ENCODE measurements at regions not wholly inside any gene's neighbourhood (a gene's known extent, or its start where the extent isn't known, plus 50 kb on each side); places are given as distances from the start of the nearest gene placed in this dataset.

DNA sequence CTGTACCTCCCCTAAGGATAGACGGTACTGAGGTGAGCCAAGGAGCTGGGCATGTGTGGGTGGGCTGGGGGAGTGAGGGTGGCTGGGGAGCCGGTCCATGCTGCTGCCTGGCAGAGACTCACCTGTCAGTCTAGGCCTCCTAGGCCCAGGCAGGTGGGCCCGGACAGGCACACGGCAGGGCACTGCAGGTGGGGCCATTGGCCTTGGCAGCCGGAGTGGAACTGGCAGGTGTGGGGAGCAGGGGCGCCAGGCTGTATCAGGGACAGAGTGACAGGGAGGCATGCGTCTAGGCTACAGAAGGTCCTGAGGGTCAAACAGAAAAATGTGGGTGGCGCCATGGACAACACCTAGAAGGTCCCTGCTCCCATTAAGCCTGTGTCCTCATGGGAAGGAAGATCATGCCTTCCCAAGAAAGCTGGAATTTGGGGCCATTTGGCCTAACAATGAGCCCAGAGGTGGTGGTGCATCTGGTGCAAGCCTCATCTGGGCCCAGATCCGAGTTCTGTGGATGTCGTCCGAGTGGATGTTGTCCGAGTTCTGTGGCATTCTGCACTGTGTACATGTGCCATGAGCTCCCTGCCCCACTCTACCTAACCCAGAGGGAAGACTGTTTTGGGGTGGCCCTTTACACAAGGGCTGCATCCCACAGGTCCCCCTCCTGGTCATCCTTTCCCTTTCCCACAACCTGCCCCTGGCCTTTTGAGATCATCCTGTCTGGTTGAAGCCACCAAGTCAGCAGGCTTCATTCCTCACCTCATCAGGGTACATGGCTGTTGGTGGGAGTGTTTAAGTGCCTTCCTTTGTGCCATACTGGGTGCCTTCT, 249.7 kb downstream of the GLI2 start:
- no peak for DNase-seq

DNA sequence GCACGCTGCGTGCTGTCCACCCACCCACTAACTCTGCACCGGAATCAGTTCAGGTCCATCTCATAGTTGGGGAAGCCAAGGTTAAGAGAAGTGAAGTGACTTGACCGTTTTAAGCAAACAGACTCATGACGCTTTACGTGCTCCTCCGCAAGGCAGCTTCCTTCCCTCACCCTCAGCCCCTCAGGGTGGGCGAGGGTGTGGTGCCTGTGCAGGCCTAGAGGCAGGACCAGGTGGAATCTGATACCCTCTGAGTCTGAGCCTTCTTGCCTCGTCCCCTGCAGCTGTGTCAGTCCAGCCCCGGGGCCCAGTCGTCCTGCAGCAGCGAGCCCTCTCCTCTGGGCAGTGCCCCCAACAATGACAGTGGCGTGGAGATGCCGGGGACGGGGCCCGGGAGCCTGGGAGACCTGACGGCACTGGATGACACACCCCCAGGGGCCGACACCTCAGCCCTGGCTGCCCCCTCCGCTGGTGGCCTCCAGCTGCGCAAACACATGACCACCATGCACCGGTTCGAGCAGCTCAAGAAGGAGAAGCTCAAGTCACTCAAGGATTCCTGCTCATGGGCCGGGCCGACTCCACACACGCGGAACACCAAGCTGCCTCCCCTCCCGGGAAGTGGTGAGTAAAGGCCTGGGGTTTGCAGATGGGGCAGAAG, 250.5 kb downstream of the GLI2 start:
- no peak for DNase-seq

DNA sequence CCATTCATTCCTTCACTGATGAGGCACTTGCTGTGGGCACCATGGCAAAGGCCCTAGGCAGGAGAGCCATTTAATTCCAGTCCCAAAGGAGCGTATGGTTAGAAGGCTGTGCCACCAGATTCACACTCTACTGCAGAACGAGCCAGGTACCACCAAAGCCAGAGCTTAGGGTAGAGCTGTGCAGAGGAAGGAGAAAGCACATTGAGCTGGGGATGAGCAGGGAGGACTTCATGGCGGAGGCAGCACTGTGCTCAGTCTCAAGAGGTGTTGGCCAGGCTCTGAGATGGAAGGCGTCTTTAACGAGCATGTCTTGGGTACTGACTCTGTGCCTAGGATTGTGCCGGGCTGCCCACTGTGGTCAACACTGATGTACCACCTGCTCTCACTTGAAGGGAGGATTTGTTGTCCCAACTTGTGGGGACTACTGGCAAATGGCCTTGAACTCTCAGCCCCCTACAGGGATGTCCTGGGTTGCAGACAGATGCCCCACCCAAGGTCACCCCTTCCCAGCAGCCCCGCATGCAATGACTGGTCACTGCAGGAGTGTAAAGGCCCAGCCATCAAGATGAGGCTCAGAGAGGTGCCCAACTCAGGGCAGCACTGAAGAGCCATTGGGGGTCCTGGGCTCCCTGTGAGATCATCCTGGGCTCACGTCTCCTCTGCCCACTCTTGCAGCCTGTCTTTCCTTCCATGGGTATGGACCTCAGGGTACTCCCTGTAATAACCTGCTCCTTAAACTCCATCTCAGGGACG, 251.4 kb downstream of the GLI2 start:
- no peak for DNase-seq

DNA sequence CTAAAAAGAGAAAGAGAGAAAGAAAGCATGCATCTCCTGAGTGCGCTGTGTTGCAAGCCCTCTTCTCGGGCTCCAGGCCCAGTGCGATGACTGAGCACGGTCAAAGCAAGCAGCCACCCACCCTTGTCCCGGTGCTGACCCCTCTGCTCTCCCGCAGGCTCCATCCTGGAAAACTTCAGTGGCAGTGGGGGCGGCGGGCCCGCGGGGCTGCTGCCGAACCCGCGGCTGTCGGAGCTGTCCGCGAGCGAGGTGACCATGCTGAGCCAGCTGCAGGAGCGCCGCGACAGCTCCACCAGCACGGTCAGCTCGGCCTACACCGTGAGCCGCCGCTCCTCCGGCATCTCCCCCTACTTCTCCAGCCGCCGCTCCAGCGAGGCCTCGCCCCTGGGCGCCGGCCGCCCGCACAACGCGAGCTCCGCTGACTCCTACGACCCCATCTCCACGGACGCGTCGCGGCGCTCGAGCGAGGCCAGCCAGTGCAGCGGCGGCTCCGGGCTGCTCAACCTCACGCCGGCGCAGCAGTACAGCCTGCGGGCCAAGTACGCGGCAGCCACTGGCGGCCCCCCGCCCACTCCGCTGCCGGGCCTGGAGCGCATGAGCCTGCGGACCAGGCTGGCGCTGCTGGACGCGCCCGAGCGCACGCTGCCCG, 252.5 kb downstream of the GLI2 start:
- no peak for DNase-seq

DNA sequence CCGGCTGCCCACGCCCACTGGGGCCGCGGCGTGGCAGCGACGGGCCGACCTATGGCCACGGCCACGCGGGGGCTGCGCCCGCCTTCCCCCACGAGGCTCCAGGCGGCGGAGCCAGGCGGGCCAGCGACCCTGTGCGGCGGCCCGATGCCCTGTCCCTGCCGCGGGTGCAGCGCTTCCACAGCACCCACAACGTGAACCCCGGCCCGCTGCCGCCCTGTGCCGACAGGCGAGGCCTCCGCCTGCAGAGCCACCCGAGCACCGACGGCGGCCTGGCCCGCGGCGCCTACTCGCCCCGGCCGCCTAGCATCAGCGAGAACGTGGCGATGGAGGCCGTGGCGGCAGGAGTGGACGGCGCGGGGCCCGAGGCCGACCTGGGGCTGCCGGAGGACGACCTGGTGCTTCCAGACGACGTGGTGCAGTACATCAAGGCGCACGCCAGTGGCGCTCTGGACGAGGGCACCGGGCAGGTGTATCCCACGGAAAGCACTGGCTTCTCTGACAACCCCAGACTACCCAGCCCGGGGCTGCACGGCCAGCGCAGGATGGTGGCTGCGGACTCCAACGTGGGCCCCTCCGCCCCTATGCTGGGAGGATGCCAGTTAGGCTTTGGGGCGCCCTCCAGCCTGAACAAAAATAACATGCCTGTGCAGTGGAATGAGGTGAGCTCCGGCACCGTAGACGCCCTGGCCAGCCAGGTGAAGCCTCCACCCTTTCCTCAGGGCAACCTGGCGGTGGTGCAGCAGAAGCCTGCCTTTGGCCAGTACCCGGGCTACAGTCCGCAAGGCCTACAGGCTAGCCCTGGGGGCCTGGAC, 253.2 kb downstream of the GLI2 start:
- DNase-seq = no peak

DNA sequence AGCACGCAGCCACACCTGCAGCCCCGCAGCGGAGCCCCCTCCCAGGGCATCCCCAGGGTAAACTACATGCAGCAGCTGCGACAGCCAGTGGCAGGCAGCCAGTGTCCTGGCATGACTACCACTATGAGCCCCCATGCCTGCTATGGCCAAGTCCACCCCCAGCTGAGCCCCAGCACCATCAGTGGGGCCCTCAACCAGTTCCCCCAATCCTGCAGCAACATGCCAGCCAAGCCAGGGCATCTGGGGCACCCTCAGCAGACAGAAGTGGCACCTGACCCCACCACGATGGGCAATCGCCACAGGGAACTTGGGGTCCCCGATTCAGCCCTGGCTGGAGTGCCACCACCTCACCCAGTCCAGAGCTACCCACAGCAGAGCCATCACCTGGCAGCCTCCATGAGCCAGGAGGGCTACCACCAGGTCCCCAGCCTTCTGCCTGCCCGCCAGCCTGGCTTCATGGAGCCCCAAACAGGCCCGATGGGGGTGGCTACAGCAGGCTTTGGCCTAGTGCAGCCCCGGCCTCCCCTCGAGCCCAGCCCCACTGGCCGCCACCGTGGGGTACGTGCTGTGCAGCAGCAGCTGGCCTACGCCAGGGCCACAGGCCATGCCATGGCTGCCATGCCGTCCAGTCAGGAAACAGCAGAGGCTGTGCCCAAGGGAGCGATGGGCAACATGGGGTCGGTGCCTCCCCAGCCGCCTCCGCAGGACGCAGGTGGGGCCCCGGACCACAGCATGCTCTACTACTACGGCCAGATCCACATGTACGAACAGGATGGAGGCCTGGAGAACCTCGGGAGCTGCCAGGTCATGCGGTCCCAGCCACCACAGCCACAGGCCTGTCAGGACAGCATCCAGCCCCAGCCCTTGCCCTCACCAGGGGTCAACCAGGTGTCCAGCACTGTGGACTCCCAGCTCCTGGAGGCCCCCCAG, 254.1 kb downstream of the GLI2 start:
- DNase-seq = no peak

DNA sequence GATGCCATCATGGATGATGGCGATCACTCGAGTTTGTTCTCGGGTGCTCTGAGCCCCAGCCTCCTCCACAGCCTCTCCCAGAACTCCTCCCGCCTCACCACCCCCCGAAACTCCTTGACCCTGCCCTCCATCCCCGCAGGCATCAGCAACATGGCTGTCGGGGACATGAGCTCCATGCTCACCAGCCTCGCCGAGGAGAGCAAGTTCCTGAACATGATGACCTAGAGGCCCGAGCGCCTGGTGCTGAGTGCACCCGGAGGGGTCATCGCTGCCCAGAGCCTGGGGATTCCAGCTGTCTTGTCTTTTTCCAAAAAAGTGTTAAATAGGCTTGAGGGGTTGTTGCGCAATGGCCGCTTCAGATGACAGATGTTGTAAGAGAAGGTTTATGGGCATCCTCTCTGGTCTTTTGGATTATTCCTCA, 254.8 kb downstream of the GLI2 start:
- DNase-seq = no peak

DNA sequence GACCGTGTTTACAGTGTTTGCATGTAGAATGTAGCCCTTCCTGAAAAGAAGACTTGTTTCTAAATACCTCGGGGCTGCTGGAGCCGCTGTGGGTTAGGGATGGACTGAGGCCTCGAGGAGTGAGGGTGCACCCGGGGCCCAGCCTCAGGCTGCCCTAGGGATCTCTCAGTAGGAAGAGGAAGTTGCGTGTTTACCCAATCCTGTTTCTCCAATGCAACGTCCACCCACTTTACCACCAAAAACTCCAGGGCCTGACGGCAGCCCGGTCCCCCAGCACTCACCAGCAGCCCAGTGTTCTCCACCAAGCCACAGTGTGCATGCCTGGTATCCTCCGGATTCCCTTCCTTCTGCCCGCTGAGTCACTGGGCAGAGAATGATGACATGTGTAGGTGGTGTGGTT, 255.8 kb downstream of the GLI2 start:
- DNase-seq = no peak

DNA sequence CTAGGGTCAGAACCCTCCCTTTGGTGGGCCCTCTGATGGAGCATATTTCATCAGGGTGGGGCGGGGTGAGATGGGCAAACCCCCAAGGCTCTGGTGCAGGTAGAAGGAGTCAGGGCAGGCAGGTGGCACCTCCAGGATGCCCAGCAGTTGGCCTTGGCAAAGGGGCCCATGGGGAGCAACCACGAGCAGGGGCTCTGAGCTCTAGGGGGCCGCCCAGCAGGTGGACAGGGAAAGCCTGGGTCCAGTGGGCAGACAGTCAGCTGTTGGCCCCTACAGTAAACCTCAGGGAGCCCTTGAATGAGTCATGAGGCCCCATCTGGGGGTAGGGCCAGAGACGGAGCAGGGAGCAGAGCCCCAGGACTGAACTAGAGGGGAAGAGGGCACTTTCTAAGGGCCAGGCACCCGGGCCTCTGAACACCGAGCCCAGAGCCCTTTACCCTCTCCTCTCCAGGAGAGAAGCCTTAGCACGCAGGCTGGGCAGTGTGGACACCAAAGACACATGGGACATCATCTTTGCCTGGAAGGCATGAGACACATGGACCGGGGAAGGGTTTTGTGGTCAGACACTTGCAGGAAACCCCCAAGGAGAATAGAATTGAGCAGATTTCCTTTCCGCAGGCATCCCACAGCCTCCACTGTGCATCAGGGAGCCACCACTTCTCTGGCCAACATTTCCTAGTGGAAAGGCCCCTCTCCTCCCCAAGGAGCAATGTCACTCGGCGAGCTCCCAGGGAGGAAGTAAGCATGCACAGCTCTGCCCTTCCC, 257.3 kb downstream of the GLI2 start:
- no peak for DNase-seq

DNA sequence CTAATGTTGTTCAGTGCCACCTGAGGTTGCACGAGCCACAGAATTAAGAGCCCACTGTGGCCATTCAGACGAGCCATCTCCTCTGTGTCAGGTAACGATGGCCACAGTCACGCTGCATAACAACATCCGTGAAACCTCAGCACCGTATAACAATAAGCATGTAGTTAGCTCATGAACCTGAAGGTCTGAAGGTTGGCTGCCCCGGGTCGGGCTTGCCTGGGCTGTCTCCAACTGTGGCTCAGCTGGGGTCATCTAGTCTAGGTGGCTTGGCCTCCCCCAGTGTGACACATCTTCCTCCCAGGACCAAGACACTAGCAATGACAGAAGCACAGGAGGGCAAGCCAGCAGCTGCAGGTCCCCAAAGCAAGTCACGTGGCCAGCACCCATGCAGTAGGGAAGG, 258.0 kb downstream of the GLI2 start:
- DNase-seq = no peak

DNA sequence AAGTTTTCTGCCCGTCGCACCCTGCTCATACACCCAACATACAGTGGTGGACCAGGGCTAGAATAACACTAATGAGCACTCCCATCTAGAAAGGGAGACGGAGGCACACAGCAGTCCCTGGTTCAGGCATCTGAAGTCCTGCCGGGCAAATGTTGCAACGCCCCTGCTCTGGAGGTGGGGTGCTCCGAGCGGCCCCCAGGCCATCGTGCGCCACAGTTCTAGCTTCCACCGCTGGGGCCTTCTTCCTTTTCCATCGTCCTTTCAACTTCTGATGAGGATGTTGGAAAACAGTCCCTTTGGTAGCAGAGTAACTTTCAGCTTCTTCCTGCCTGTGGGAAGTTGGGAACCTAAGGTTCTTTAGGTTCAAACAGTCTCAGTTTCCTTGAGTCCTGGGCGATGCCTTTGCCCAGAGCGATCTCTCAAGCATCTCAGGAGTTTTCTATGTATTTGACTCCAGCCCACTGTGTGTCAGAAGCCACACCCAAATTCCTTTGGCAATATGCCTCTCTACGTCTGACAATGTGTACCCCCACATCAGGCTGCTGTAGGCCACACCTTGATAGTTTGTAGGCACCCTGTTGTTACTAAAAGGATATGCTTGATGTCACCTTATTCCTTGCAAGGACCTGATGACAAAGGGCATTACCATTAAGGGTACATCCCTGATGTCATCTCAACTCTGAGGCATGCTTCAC, 258.8 kb downstream of the GLI2 start:
- no peak for DNase-seq

DNA sequence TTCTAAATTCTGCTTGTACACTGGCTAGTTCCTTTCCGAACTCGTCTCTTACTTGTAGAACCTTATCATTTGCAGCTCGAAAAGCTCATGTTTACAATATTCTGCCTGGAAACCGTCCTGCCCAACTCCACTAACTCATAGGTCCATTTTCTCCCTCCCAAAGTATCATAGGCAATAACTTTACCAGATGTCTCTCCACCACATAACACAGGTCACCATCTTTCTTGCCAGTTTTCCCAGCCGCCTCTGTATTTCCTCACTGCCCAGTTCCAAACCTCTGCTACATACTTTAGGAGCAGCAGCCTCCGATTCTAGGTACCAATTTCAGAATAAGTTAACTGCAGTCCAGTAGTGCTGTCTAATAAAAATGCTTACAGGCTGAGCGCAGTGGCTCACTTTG, 259.5 kb downstream of the GLI2 start:
- DNase-seq = no peak

DNA sequence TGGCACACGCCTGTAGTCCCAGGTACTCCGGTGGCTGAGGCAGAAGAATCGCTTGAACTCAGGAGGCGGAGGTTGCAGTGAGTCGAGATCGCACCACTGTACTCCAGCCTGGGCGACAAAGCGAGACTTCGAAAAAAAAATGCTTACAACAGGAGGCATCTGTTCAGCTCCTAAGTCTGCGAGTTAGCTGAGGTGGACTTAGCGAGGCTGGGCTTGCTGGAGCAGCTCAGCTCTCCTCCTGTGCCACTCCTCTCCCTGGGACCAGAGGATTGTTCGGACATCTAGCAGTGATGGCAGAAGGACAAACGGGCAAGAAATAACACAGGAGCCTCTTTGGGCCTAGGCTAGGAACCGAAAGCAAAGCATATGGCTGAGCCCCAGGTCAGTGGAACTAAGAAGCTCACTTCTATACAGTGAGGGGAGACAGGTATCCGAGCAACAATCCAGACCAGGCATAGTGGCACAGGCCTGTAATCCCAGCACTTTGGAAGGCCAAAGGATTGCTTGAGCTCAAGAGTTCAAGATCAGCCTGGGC, 260.1 kb downstream of the GLI2 start:
- DNase-seq = no peak

DNA sequence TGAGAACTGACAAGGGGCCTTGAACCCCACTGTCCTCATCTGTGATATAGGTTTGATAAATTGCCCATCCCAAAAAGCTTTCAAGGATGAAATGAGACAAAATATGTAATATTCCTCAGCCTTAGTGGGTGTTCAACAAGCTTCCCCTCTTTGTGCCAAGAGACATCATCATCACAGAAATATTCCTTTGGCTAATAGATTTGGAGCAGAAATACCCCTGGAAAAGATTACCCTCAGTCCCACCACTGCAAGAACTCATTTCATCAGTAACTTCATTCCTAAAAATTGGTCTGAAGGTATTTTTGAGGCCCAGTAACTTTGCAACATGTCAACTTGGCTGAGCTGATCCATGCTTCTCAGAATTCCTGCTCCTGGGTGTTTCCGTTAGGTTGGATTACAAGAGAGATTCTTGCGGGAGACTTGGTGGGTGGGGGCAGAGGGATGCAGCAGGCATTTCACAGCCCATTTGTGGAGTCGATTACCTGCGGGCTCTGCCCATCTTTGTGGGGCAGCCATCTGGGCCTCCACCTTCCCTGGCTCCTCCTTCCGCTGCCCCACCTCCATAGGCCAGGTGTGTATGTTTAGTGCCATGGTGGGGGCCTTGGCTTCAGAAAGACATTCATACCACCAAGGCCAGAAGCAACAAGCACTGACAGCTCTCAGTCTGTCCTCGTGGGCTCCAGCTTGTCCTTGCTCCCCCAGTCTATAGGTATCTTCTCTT, 263.9 kb downstream of the GLI2 start:
- DNase-seq = no peak

DNA sequence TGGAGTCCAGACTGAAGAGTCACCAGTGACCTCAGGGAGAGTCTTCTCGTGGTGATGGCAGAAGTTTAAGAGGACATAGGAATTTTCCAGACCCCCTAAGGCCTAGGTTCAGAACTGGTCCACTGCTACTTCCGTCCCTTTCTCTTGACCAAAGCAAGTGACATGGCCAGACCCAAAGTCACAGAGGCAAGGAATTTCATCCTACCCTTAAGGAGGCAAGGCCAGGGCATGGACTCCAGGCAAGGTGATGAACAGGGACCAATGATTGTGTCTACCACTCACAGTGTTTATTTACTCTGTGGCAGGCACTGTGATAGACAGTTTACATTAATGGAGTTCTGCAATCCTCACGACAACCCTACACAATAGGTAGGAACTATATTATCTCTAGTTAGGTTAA, 265.1 kb downstream of the GLI2 start:
- DNase-seq = no peak

DNA sequence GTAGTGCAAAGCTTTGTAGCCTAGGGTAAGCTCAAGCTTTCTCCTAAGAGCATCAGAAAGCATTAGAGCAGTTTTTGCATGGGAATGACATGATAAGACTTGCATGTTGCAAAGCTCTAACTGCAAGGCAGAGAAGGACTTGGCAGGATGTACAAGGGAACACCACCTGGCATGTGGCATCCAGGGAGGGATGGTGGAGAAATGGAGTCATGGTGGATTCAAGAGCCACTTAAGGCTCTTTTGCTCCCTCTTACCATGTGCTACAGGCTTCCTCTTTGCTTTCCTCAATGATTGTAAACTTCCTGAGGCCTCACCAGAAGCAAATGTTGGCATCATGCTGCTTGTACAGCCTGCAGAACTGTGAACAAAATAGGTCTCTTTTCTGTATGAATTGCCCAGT, 266.0 kb downstream of the GLI2 start:
- no peak for DNase-seq

DNA sequence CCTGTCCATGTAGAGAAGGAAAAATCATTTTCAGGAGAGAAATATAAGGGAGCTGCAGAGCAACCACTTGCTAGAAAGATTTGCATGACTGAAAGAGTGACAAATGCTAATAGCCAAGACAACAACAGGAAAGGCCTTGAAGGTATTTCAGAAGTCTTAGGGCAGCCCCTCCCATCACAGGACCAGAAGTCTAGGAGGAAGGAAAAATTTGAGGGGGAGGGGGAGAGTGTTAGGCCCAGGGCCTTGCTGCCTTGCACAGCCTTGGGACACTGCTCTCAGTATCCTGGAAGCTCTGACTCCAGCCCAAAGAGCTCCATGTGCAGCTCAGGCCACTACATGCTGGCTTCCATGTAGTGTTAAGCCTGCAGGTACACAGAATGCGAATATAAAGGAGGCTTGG, 266.9 kb downstream of the GLI2 start:
- DNase-seq = no peak

DNA sequence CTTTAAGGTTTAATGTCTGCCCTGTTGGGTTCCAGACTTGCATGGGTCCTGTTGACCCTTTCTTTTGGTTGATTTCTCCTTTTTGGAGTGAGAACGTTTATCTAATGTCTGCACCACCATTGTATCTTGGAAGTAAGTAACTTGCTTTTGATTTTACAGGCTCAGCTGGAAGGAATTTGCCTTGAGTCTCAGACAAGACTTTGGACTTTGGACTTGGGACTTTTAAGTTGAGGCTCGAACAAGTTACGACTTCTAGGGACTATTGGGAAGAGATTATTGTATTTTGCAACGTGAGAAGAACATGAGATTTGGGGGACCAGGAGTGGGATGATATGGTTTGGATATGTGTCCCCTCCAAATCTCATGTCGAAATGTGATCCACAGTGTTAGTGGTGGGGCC, 267.7 kb downstream of the GLI2 start:
- no peak for DNase-seq

DNA sequence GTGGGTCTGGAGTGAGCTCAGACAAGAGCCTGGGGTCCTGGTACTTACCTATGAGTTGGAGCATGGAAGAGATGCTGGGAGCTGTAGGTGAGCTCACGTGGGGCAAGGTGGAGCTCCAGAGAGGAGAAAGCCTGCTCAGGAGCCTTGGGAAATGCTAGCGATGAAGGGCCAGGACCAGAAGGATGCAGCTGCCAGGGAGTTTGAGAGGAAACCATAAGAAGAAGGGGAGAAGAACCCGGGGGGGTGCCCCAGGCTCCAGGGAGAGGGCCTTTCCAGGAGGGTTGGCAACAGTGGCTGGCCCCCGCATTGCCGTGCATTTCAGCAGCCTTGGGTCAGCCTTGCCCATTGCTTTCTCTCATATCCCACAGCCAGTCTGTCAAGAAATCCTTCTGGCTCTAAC, 268.7 kb downstream of the GLI2 start:
- no peak for DNase-seq
